Astrocyte (in vitro differentiated cells and primary cell): ENCODE measurements at regions not wholly inside any gene's neighbourhood (a gene's known extent, or its start where the extent isn't known, plus 50 kb on each side); places are given as distances from the start of the nearest gene placed in this dataset.

ENCODE experiments used
- DNase-seq: peaks from one replicate; pipeline ENCODE4 v3.0.0-alpha.2; 2010; ENCODE audit warnings: low read depth
- FAIRE-seq: peaks from 2 replicates; lab custom pipeline; 2011; peaks lifted over from hg19 to GRCh38; lab: Jason Lieb, UNC
- H2AFZ ChIP-seq: 2 replicates; pipeline ENCODE4 v1.6.0; 2012; ENCODE audit warnings: low read depth, low read length, inconsistent platforms
- H3K27ac ChIP-seq: 2 replicates; pipeline ENCODE4 v1.5.1; 2011; ENCODE audit warnings: low read depth, low read length, inconsistent platforms
- H3K27me3 ChIP-seq: 2 replicates; pipeline ENCODE4 v1.6.0; 2011; ENCODE audit warnings: low read length, inconsistent platforms; ENCODE audit not compliant: insufficient read depth
- H3K36me3 ChIP-seq: 2 replicates; pipeline ENCODE4 v1.5.1; 2011; ENCODE audit warnings: low read length, inconsistent platforms; ENCODE audit not compliant: insufficient read depth
- H3K4me1 ChIP-seq: 2 replicates; pipeline ENCODE4 v1.5.1; 2011; ENCODE audit warnings: low read length, inconsistent platforms; ENCODE audit not compliant: insufficient read depth
- H3K4me2 ChIP-seq: 2 replicates; pipeline ENCODE4 v1.6.0; 2012; ENCODE audit warnings: low read length, inconsistent platforms
- H3K4me3 ChIP-seq: 2 replicates; pipeline ENCODE4 v1.5.1; 2011; ENCODE audit warnings: low read depth, mild to moderate bottlenecking, low read length, inconsistent platforms; ENCODE audit not compliant: insufficient read depth
- H3K79me2 ChIP-seq: 2 replicates; pipeline ENCODE4 v1.6.0; 2012; ENCODE audit warnings: mild to moderate bottlenecking, low read length, inconsistent platforms; ENCODE audit not compliant: insufficient read depth
- H3K9ac ChIP-seq: 2 replicates; pipeline ENCODE4 v1.6.0; 2012; ENCODE audit warnings: mild to moderate bottlenecking, low read length, inconsistent platforms
- H3K9me3 ChIP-seq: 2 replicates; pipeline ENCODE4 v1.5.1; 2012; ENCODE audit warnings: low read depth, mild to moderate bottlenecking, low read length, inconsistent platforms; ENCODE audit not compliant: insufficient read depth
- H4K20me1 ChIP-seq: 2 replicates; pipeline ENCODE4 v1.6.0; 2012; ENCODE audit warnings: low read length, inconsistent platforms; ENCODE audit not compliant: insufficient read depth
- H3K27ac Mint-ChIP-seq: one replicate; pipeline ENCODE4 v1.8.0; 2021; ENCODE audit warnings: mild to moderate bottlenecking, mixed read lengths; ENCODE audit not compliant: unreplicated experiment
- H3K27me3 Mint-ChIP-seq: one replicate; pipeline ENCODE4 v1.8.0; 2021; ENCODE audit warnings: low read depth, mixed read lengths; ENCODE audit not compliant: unreplicated experiment
- H3K36me3 Mint-ChIP-seq: one replicate; pipeline ENCODE4 v1.8.0; 2021; ENCODE audit warnings: low read depth, mixed read lengths; ENCODE audit not compliant: unreplicated experiment
- H3K4me1 Mint-ChIP-seq: one replicate; pipeline ENCODE4 v1.8.0; 2021; ENCODE audit warnings: low read depth, mixed read lengths; ENCODE audit not compliant: unreplicated experiment
- H3K4me3 Mint-ChIP-seq: one replicate; pipeline ENCODE4 v1.8.0; 2021; ENCODE audit warnings: mild to moderate bottlenecking, moderate library complexity, mixed read lengths; ENCODE audit not compliant: unreplicated experiment
- H3K9me3 Mint-ChIP-seq: one replicate; pipeline ENCODE4 v1.8.0; 2021; ENCODE audit warnings: mild to moderate bottlenecking, mixed read lengths; ENCODE audit not compliant: unreplicated experiment
- EZH2 ChIP-seq: IDR thresholded peaks from 2 replicates; pipeline ENCODE4 v1.6.1; 2012; ENCODE audit warnings: mild to moderate bottlenecking, low read length, inconsistent platforms; ENCODE audit not compliant: insufficient read depth
- TF ChIP-seq, protein P1 (sequence below): IDR thresholded peaks from 2 replicates; pipeline ENCODE4 v1.5.1; 2011; ENCODE audit warnings: low read depth, mild to moderate bottlenecking, inconsistent platforms, low read length, moderate library complexity; ENCODE audit not compliant: insufficient read depth

GRCh38 chr16:8489580-8489979 lies 100.7 kb downstream of the TMEM114 start:
- H3K27me3 Mint-ChIP-seq, result peaks cover 32% of the 10 kb centered on the region

GRCh38 chr16:8486985-8487384 lies 103.3 kb downstream of the TMEM114 start:
- Mint-ChIP-seq H3K27me3 (peaks cover 32% of the 10 kb centered on the region), H3K36me3 (no peaks in the 10 kb centered on the region)
- TF ChIP-seq, protein P1, sequence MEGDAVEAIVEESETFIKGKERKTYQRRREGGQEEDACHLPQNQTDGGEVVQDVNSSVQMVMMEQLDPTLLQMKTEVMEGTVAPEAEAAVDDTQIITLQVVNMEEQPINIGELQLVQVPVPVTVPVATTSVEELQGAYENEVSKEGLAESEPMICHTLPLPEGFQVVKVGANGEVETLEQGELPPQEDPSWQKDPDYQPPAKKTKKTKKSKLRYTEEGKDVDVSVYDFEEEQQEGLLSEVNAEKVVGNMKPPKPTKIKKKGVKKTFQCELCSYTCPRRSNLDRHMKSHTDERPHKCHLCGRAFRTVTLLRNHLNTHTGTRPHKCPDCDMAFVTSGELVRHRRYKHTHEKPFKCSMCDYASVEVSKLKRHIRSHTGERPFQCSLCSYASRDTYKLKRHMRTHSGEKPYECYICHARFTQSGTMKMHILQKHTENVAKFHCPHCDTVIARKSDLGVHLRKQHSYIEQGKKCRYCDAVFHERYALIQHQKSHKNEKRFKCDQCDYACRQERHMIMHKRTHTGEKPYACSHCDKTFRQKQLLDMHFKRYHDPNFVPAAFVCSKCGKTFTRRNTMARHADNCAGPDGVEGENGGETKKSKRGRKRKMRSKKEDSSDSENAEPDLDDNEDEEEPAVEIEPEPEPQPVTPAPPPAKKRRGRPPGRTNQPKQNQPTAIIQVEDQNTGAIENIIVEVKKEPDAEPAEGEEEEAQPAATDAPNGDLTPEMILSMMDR, result no peak
- TF ChIP-seq EZH2, result no peak

More at GRCh38 chr16:8489580-8489979, 100.7 kb downstream of the TMEM114 start:
- no peaks in the 10 kb centered on the region for H3K36me3 ChIP-seq
- TF ChIP-seq, protein P1, result no peak
- no peak for TF ChIP-seq EZH2
- H3K27ac ChIP-seq, result no peak overlapping the region
- H3K4me2 ChIP-seq, result no peak overlapping the region
- H2AFZ ChIP-seq, result no peak overlapping the region
- no peaks in the 10 kb centered on the region for H3K4me1 ChIP-seq
- H4K20me1 ChIP-seq, result no peaks in the 10 kb centered on the region
- DNase-seq (no peak), FAIRE-seq (no peak)
- no peaks in the 10 kb centered on the region for H3K4me1 Mint-ChIP-seq
- no peaks in the 10 kb centered on the region for H3K79me2 ChIP-seq
- no peaks in the 10 kb centered on the region for H3K9me3 Mint-ChIP-seq
- no peak overlapping the region for H3K4me3 Mint-ChIP-seq
- no peak overlapping the region for H3K4me3 ChIP-seq
- H3K27me3 ChIP-seq, result no peaks in the 10 kb centered on the region
- H3K36me3 Mint-ChIP-seq, result no peaks in the 10 kb centered on the region
- H3K27ac Mint-ChIP-seq, result no peak overlapping the region
- H3K9me3 ChIP-seq, result no peaks in the 10 kb centered on the region
- H3K9ac ChIP-seq, result no peak overlapping the region

DNA sequence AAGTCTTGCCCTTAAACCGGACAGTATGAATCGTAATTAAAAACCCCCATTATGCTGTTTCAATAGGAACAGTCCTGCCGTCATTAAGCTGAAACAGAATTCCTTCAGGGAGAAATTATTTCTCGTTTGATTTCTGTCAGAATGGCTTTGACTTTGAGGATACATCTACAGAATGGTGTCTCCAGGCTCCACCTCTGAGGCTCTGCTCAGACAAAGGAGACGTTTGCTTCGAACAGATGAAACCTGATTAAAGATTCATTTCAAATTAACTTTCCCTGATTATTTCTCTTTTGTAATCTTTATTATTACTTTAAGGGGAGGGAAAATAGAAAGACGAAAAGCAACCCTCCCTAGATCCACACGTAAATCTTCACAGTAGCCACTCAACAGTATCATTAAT lies 106.9 kb downstream of the TMEM114 start:
- FAIRE-seq (no peak), DNase-seq (no peak)
- H3K4me3 Mint-ChIP-seq, result no peak overlapping the region
- Histone ChIP-seq H4K20me1 (no peaks in the 10 kb centered on the region), H3K9me3 (no peaks in the 10 kb centered on the region), H3K4me3 (no peak overlapping the region), H3K4me2 (no peak overlapping the region), H2AFZ (no peak overlapping the region), H3K79me2 (no peaks in the 10 kb centered on the region), H3K9ac (no peak overlapping the region), H3K4me1 (no peaks in the 10 kb centered on the region), H3K36me3 (no peaks in the 10 kb centered on the region), H3K27ac (no peak overlapping the region), H3K27me3 (no peaks in the 10 kb centered on the region)
- H3K4me1 Mint-ChIP-seq, result no peaks in the 10 kb centered on the region
- no peak overlapping the region for H3K27ac Mint-ChIP-seq
- no peaks in the 10 kb centered on the region for H3K36me3 Mint-ChIP-seq
- peaks cover 27% of the 10 kb centered on the region for H3K27me3 Mint-ChIP-seq
- TF ChIP-seq EZH2, result no peak
- TF ChIP-seq, protein P1, result no peak
- no peaks in the 10 kb centered on the region for H3K9me3 Mint-ChIP-seq

More at GRCh38 chr16:8486985-8487384, 103.3 kb downstream of the TMEM114 start:
- no peaks in the 10 kb centered on the region for H3K9me3 ChIP-seq
- H3K4me3 ChIP-seq, result no peak overlapping the region
- no peak overlapping the region for H3K27ac ChIP-seq
- H3K4me2 ChIP-seq, result no peak overlapping the region
- no peaks in the 10 kb centered on the region for H3K36me3 ChIP-seq
- Mint-ChIP-seq H3K4me3 (no peak overlapping the region), H3K27ac (no peak overlapping the region), H3K4me1 (no peaks in the 10 kb centered on the region), H3K9me3 (no peaks in the 10 kb centered on the region)
- no peaks in the 10 kb centered on the region for H4K20me1 ChIP-seq
- H3K9ac ChIP-seq, result no peak overlapping the region
- H3K79me2 ChIP-seq, result no peaks in the 10 kb centered on the region
- H3K4me1 ChIP-seq, result no peaks in the 10 kb centered on the region
- no peak for FAIRE-seq
- no peak for DNase-seq
- H2AFZ ChIP-seq, result no peak overlapping the region
- no peaks in the 10 kb centered on the region for H3K27me3 ChIP-seq
